ENCODE measurements at regions not wholly inside any gene's neighbourhood (a gene's known extent, or its start where the extent isn't known, plus 50 kb on each side); places are given as distances from the start of the nearest gene placed in this dataset.

- TF ChIP-seq SIN3A (IDR thresholded peaks at IDR 0.05; ENCODE audit: borderline replicate concordance, insufficient read depth, low read length) (no peak), REST (IDR thresholded peaks at IDR 0.05; ENCODE audit: insufficient read depth in 1 of 2, low read depth in 2 of 2, low read length in 2 of 2) (no peak), FOXP2 (optimal IDR thresholded peaks at IDR 0.05; ENCODE audit: borderline replicate concordance, extremely low read depth, extremely low read length, insufficient read depth) (no peak), POLR2AphosphoS5 (IDR thresholded peaks at IDR 0.05; ENCODE audit: low read depth, low read length) (no peak), TAF1 (IDR thresholded peaks at IDR 0.05; ENCODE audit: borderline replicate concordance, insufficient read depth, low read length) (no peak)
Measured at GRCh38 chr14:71444030-71444822, 488.0 kb upstream of the RGS6 start.

- no peak for TF ChIP-seq TAF1 (IDR thresholded peaks at IDR 0.05; ENCODE audit: borderline replicate concordance, insufficient read depth, low read length)
- no peak for TF ChIP-seq REST (IDR thresholded peaks at IDR 0.05; ENCODE audit: insufficient read depth in 1 of 2, low read depth in 2 of 2, low read length in 2 of 2)
- no peak for TF ChIP-seq SIN3A (IDR thresholded peaks at IDR 0.05; ENCODE audit: borderline replicate concordance, insufficient read depth, low read length)
- TF ChIP-seq FOXP2 (optimal IDR thresholded peaks at IDR 0.05; ENCODE audit: borderline replicate concordance, extremely low read depth, extremely low read length, insufficient read depth): no peak
- TF ChIP-seq POLR2AphosphoS5 (IDR thresholded peaks at IDR 0.05; ENCODE audit: low read depth, low read length): no peak
Measured at GRCh38 chr14:71448431-71449315, 483.6 kb upstream of the RGS6 start.

GRCh38 chr14:71449316-71450055 is 482.7 kb upstream of the RGS6 start:
- no peak for TF ChIP-seq POLR2AphosphoS5 (IDR thresholded peaks at IDR 0.05; ENCODE audit: low read depth, low read length)
- no peak for TF ChIP-seq SIN3A (IDR thresholded peaks at IDR 0.05; ENCODE audit: borderline replicate concordance, insufficient read depth, low read length)
- no peak for TF ChIP-seq TAF1 (IDR thresholded peaks at IDR 0.05; ENCODE audit: borderline replicate concordance, insufficient read depth, low read length)
- no peak for TF ChIP-seq FOXP2 (optimal IDR thresholded peaks at IDR 0.05; ENCODE audit: borderline replicate concordance, extremely low read depth, extremely low read length, insufficient read depth)

- TF ChIP-seq SIN3A (IDR thresholded peaks at IDR 0.05; ENCODE audit: borderline replicate concordance, insufficient read depth, low read length): no peak
- TF ChIP-seq TAF1 (IDR thresholded peaks at IDR 0.05; ENCODE audit: borderline replicate concordance, insufficient read depth, low read length): no peak
- TF ChIP-seq POLR2AphosphoS5 (IDR thresholded peaks at IDR 0.05; ENCODE audit: low read depth, low read length): no peak
- TF ChIP-seq FOXP2 (optimal IDR thresholded peaks at IDR 0.05; ENCODE audit: borderline replicate concordance, extremely low read depth, extremely low read length, insufficient read depth): no peak
- no peak for TF ChIP-seq REST (IDR thresholded peaks at IDR 0.05; ENCODE audit: insufficient read depth in 1 of 2, low read depth in 2 of 2, low read length in 2 of 2)
Measured at GRCh38 chr14:71451501-71451900, 480.7 kb upstream of the RGS6 start.

- no peak for TF ChIP-seq SIN3A (IDR thresholded peaks at IDR 0.05; ENCODE audit: borderline replicate concordance, insufficient read depth, low read length)
- no peak for TF ChIP-seq REST (IDR thresholded peaks at IDR 0.05; ENCODE audit: insufficient read depth in 1 of 2, low read depth in 2 of 2, low read length in 2 of 2)
- TF ChIP-seq TAF1 (IDR thresholded peaks at IDR 0.05; ENCODE audit: borderline replicate concordance, insufficient read depth, low read length): no peak
- TF ChIP-seq FOXP2 (optimal IDR thresholded peaks at IDR 0.05; ENCODE audit: borderline replicate concordance, extremely low read depth, extremely low read length, insufficient read depth): no peak
- no peak for TF ChIP-seq POLR2AphosphoS5 (IDR thresholded peaks at IDR 0.05; ENCODE audit: low read depth, low read length)
Measured at GRCh38 chr14:71452539-71452938, 479.7 kb upstream of the RGS6 start.
